HG02884 (cell line): ENCODE measurements at regions not wholly inside any gene's neighbourhood (a gene's known extent, or its start where the extent isn't known, plus 50 kb on each side); places are given as distances from the start of the nearest gene placed in this dataset.
A peak's percentile ranks its signal among the peaks of the same experiment; 100 is the strongest.

ENCODE experiments used
- ATAC-seq: cut with Tn5 transposase; IDR thresholded peaks from one replicate; pipeline ENCODE4 v1.9.1; 2021; ENCODE audit warnings: mild to moderate bottlenecking, moderate library complexity; ENCODE audit not compliant: unreplicated experiment

- no peak for ATAC-seq
Observed at GRCh38 chr14:28496364-28496763, 270.2 kb upstream of the FOXG1 start.

GRCh38 chr14:28502517-28502916 is 264.1 kb upstream of the FOXG1 start:
- ATAC-seq, result no peak

GRCh38 chr14:28515571-28515970 is 251.0 kb upstream of the FOXG1 start:
- no peak for ATAC-seq

- no peak for ATAC-seq
Observed at GRCh38 chr14:28536889-28537288, 229.7 kb upstream of the FOXG1 start.

- no peak for ATAC-seq
Observed at GRCh38 chr14:28542040-28542439, 224.5 kb upstream of the FOXG1 start.

GRCh38 chr14:28565345-28565744 is 201.2 kb upstream of the FOXG1 start:
- no peak for ATAC-seq

GRCh38 chr14:28570391-28570790 is 196.2 kb upstream of the FOXG1 start:
- no peak for ATAC-seq

GRCh38 chr14:28571636-28572035 is 195.0 kb upstream of the FOXG1 start:
- no peak for ATAC-seq

- ATAC-seq, result no peak
Observed at GRCh38 chr14:28576523-28576922, 190.1 kb upstream of the FOXG1 start.

- ATAC-seq, result no peak
Observed at GRCh38 chr14:28577187-28577586, 189.4 kb upstream of the FOXG1 start.

- ATAC-seq, result no peak
Observed at GRCh38 chr14:28577711-28578131, 188.9 kb upstream of the FOXG1 start.

- ATAC-seq, result no peak
Observed at GRCh38 chr14:28584951-28585350, 181.6 kb upstream of the FOXG1 start.

GRCh38 chr14:28589792-28590191 is 176.8 kb upstream of the FOXG1 start:
- ATAC-seq, result no peak

- no peak for ATAC-seq
Observed at GRCh38 chr14:28596391-28596790, 170.2 kb upstream of the FOXG1 start.

GRCh38 chr14:28599191-28599590 is 167.4 kb upstream of the FOXG1 start:
- ATAC-seq, result no peak

- ATAC-seq, result no peak
Observed at GRCh38 chr14:28599605-28600004, 167.0 kb upstream of the FOXG1 start.

- ATAC-seq, result no peak
Observed at GRCh38 chr14:28603606-28604005, 163.0 kb upstream of the FOXG1 start.

- no peak for ATAC-seq
Observed at GRCh38 chr14:28607661-28608060, 158.9 kb upstream of the FOXG1 start.

GRCh38 chr14:28608443-28608842 is 158.1 kb upstream of the FOXG1 start:
- no peak for ATAC-seq

- peak; percentile 57 for ATAC-seq
Observed at GRCh38 chr14:28608851-28609828, 157.4 kb upstream of the FOXG1 start.

GRCh38 chr14:28612414-28612813 is 154.2 kb upstream of the FOXG1 start:
- no peak for ATAC-seq

GRCh38 chr14:28613532-28613931 is 153.1 kb upstream of the FOXG1 start:
- ATAC-seq, result no peak

GRCh38 chr14:28626780-28627179 is 139.8 kb upstream of the FOXG1 start:
- ATAC-seq, result no peak
